GM12875 (cell line): ENCODE measurements at regions not wholly inside any gene's neighbourhood (a gene's known extent, or its start where the extent isn't known, plus 50 kb on each side); places are given as distances from the start of the nearest gene placed in this dataset.

ENCODE experiments used
- H3K4me3 ChIP-seq: one replicate; pipeline ENCODE4 v1.5.1; 2011; ENCODE audit warnings: low read depth, low read length, control low read depth
- TF ChIP-seq, protein P1 (sequence below): IDR thresholded peaks from 2 replicates; pipeline ENCODE4 v1.5.1; 2011; ENCODE audit warnings: low read depth, mild to moderate bottlenecking, control low read depth, inconsistent platforms, low read length, moderate library complexity, borderline replicate concordance; ENCODE audit not compliant: insufficient read depth

GRCh38 chr3:76965122-76965725 is 74.7 kb upstream of the ROBO2 start:
- no peak overlapping the region for H3K4me3 ChIP-seq
- TF ChIP-seq, protein P1, sequence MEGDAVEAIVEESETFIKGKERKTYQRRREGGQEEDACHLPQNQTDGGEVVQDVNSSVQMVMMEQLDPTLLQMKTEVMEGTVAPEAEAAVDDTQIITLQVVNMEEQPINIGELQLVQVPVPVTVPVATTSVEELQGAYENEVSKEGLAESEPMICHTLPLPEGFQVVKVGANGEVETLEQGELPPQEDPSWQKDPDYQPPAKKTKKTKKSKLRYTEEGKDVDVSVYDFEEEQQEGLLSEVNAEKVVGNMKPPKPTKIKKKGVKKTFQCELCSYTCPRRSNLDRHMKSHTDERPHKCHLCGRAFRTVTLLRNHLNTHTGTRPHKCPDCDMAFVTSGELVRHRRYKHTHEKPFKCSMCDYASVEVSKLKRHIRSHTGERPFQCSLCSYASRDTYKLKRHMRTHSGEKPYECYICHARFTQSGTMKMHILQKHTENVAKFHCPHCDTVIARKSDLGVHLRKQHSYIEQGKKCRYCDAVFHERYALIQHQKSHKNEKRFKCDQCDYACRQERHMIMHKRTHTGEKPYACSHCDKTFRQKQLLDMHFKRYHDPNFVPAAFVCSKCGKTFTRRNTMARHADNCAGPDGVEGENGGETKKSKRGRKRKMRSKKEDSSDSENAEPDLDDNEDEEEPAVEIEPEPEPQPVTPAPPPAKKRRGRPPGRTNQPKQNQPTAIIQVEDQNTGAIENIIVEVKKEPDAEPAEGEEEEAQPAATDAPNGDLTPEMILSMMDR = no peak

DNA sequence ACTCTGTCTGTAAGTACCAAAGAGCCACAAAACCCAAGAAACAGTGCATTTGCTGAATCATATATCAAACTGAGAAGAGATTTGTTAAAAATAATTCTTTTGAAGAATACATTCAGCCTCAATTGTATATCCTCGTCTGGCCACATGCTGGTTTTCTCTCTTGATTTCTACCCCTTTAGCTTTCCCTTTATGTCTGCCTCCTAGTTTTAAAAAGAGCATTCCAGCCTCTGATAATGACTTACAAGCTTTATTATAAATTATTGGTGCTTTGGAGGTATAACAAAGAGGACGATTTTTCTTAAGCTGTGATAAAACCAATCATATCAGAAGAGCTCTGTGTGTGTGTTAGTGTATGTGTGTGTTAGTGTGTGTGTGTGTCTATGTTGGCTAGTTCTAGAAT is 70.4 kb upstream of the ROBO2 start:
- TF ChIP-seq, protein P1 = no peak
- no peak overlapping the region for H3K4me3 ChIP-seq

- no peak overlapping the region for H3K4me3 ChIP-seq
Measured at GRCh38 chr3:76969996-76970615, 69.8 kb upstream of the ROBO2 start.

GRCh38 chr3:76972624-76973296 is 67.1 kb upstream of the ROBO2 start:
- TF ChIP-seq, protein P1 = no peak
- H3K4me3 ChIP-seq = no peak overlapping the region

More at GRCh38 chr3:76969996-76970615, 69.8 kb upstream of the ROBO2 start:
- TF ChIP-seq, protein P1 = no peak

GRCh38 chr3:76976996-76977395 is 62.9 kb upstream of the ROBO2 start:
- no peak overlapping the region for H3K4me3 ChIP-seq
- TF ChIP-seq, protein P1 = no peak

DNA sequence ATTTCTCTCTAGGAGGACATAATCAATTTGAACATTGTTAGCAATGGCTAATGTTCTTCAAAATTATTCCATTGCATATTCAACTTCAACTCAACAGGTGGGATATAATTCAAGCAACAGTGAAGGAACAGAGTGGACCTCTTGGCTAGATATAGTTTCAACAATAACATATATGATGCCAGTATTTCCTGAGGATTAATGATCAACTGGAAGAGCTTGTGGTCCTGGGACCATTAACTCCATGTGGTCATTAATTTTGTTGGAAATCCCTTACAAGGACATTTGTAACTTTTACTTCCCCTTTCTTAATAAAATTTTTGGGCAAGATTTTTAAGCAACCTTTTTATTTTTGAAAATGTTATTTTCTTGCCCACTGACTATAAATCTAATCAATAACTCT is 54.3 kb upstream of the ROBO2 start:
- no peak overlapping the region for H3K4me3 ChIP-seq
- TF ChIP-seq, protein P1 = no peak

DNA sequence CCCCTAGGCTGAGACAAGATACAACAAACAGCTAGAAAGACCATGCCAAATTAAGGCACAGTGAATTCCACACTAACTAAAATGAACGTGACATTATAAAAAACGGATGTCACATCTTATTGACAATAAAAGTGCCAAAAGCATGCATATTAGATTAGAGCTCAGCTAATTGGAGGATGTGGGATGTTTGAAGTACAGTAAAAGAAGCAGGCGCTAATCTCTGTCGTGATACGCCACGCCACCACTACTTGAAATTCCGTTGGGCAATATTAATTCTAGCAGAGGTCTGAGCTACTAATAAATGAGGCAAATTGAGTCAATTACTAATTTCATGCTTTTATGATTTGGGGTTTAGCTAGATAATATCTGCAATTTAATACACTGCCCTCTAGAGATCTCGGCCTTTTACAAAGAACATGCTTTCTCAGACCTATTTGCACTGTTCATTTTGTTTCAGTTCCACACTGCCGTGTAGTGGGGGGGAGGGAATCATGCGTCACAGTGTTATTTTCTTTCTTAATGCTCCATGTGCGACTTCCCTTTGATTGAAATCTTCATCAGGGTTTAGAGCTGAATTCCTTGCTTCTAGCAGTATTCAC is 52.9 kb upstream of the ROBO2 start:
- no peak overlapping the region for H3K4me3 ChIP-seq
- TF ChIP-seq, protein P1 = no peak
